Large intestine (tissue), 3 donors: ENCODE measurements at regions not wholly inside any gene's neighbourhood (a gene's known extent, or its start where the extent isn't known, plus 50 kb on each side); places are given as distances from the start of the nearest gene placed in this dataset.

ENCODE experiments used
- DNase-seq, 2 donors: peaks; one replicate each; pipeline versions ENCODE4 v3.0.0 to v3.0.0-alpha.2; 2013
- H3K27ac ChIP-seq: one replicate; pipeline ENCODE4 v1.5.1; 2013; ENCODE audit warnings: low read length
- H3K27me3 ChIP-seq: 2 replicates; pipeline ENCODE4 v1.6.1; 2013; ENCODE audit warnings: low read length; ENCODE audit not compliant: control insufficient read depth, insufficient read depth
- H3K36me3 ChIP-seq: 2 replicates; pipeline ENCODE4 v1.6.1; 2013; ENCODE audit warnings: low read length; ENCODE audit not compliant: control insufficient read depth, insufficient read depth
- H3K4me1 ChIP-seq: one replicate; pipeline ENCODE4 v1.6.1; 2013; ENCODE audit warnings: low read length; ENCODE audit not compliant: control insufficient read depth, insufficient read depth
- H3K4me3 ChIP-seq: one replicate; pipeline ENCODE4 v1.5.1; 2013; ENCODE audit warnings: low read length
- H3K9me3 ChIP-seq: one replicate; pipeline ENCODE4 v1.6.1; 2013; ENCODE audit warnings: mild to moderate bottlenecking, low read depth, low read length, moderate library complexity; ENCODE audit not compliant: control insufficient read depth
- WGBS: methylation state at CpG from one replicate; pipeline ENCODE4 v1.1.5; 2013; ENCODE audit warnings: low lambda C conversion rate; ENCODE audit not compliant: insufficient coverage; 5-methylcytosine and 5-hydroxymethylcytosine counted together

- H3K36me3 ChIP-seq, result no peaks in the 10 kb centered on the region
- peak overlapping the region; percentile 25 for H3K4me3 ChIP-seq
- no peak for DNase-seq
- peak overlapping the region; percentile 16 for H3K27ac ChIP-seq
- peaks cover 9% of the 10 kb centered on the region for H3K4me1 ChIP-seq
- peaks cover 12% of the 10 kb centered on the region for H3K27me3 ChIP-seq
- no CpG with 5 or more reads among the region's 3 CpGs for WGBS
- peaks cover 4% of the 10 kb centered on the region for H3K9me3 ChIP-seq
These were observed 49.9 kb upstream of the WNT7B start for GRCh38 chr22:46026899-46027210.

GRCh38 chr22:46027211-46028105 lies 50.5 kb upstream of the WNT7B start:
- DNase-seq, result peak; percentile 77 to 90
- peaks cover 4% of the 10 kb centered on the region for H3K9me3 ChIP-seq
- no CpG with 5 or more reads among the region's 89 CpGs for WGBS

GRCh38 chr22:46028106-46028991 lies 51.4 kb upstream of the WNT7B start:
- H3K4me3 ChIP-seq, result no peak overlapping the region
- no CpG with 5 or more reads among the region's 16 CpGs for WGBS
- H3K36me3 ChIP-seq, result no peaks in the 10 kb centered on the region
- peaks cover 9% of the 10 kb centered on the region for H3K4me1 ChIP-seq
- H3K9me3 ChIP-seq, result peaks cover 4% of the 10 kb centered on the region
- no peak overlapping the region for H3K27ac ChIP-seq
- no peak for DNase-seq
- peaks cover 12% of the 10 kb centered on the region for H3K27me3 ChIP-seq

More at GRCh38 chr22:46027211-46028105, 50.5 kb upstream of the WNT7B start:
- H3K27ac ChIP-seq, result peak overlapping the region; percentile 16
- H3K27me3 ChIP-seq, result peaks cover 12% of the 10 kb centered on the region
- no peaks in the 10 kb centered on the region for H3K36me3 ChIP-seq
- peak overlapping the region; percentile 25 for H3K4me3 ChIP-seq
- H3K4me1 ChIP-seq, result peaks cover 9% of the 10 kb centered on the region

- Histone ChIP-seq H3K9me3 (peaks cover 4% of the 10 kb centered on the region), H3K36me3 (no peaks in the 10 kb centered on the region), H3K4me1 (peaks cover 9% of the 10 kb centered on the region), H3K27ac (no peak overlapping the region), H3K27me3 (peaks cover 12% of the 10 kb centered on the region), H3K4me3 (no peak overlapping the region)
- DNase-seq, result no peak
- WGBS, result no CpG with 5 or more reads among the region's 8 CpGs
These were observed 52.1 kb upstream of the WNT7B start for GRCh38 chr22:46029036-46029435.

GRCh38 chr22:46029574-46030200 lies 52.7 kb upstream of the WNT7B start:
- Histone ChIP-seq H3K36me3 (no peaks in the 10 kb centered on the region), H3K4me1 (peaks cover 9% of the 10 kb centered on the region), H3K4me3 (no peak overlapping the region), H3K9me3 (peaks cover 4% of the 10 kb centered on the region), H3K27ac (no peak overlapping the region), H3K27me3 (peaks cover 12% of the 10 kb centered on the region)
- 90% methylated on average over 2 of the region's 6 CpGs for WGBS
- DNase-seq, result no peak

GRCh38 chr22:46030231-46030880 lies 53.4 kb upstream of the WNT7B start:
- Histone ChIP-seq H3K9me3 (peaks cover under 1% of the 10 kb centered on the region), H3K4me3 (no peak overlapping the region), H3K36me3 (no peaks in the 10 kb centered on the region), H3K27ac (no peak overlapping the region), H3K27me3 (peaks cover 12% of the 10 kb centered on the region), H3K4me1 (peaks cover 13% of the 10 kb centered on the region)
- DNase-seq, result no peak
- WGBS, result no CpG with 5 or more reads among the region's 11 CpGs

- Histone ChIP-seq H3K9me3 (no peaks in the 10 kb centered on the region), H3K4me1 (peaks cover 13% of the 10 kb centered on the region), H3K27ac (no peak overlapping the region), H3K36me3 (no peaks in the 10 kb centered on the region), H3K4me3 (no peak overlapping the region), H3K27me3 (peaks cover 8% of the 10 kb centered on the region)
- WGBS, result no CpG with 5 or more reads among the region's 13 CpGs
- no peak for DNase-seq
These were observed 54.1 kb upstream of the WNT7B start for GRCh38 chr22:46031066-46031465.

- Histone ChIP-seq H3K4me1 (peaks cover 16% of the 10 kb centered on the region), H3K27me3 (peaks cover 3% of the 10 kb centered on the region), H3K27ac (no peak overlapping the region), H3K36me3 (no peaks in the 10 kb centered on the region), H3K4me3 (no peak overlapping the region), H3K9me3 (no peaks in the 10 kb centered on the region)
- no peak for DNase-seq
- WGBS, result no CpG with 5 or more reads among the region's 2 CpGs
These were observed 54.6 kb upstream of the WNT7B start for GRCh38 chr22:46031557-46031956.

GRCh38 chr22:46031965-46032851 lies 55.2 kb upstream of the WNT7B start:
- Histone ChIP-seq H3K4me3 (no peak overlapping the region), H3K27ac (no peak overlapping the region), H3K27me3 (no peaks in the 10 kb centered on the region), H3K36me3 (no peaks in the 10 kb centered on the region), H3K9me3 (no peaks in the 10 kb centered on the region), H3K4me1 (peaks cover 17% of the 10 kb centered on the region)
- WGBS, result 40% methylated on average over 1 of the region's 13 CpGs
- DNase-seq, result no peak
